HUES64 (cell line): ENCODE measurements at regions not wholly inside any gene's neighbourhood (a gene's known extent, or its start where the extent isn't known, plus 50 kb on each side); places are given as distances from the start of the nearest gene placed in this dataset.
A peak's percentile ranks its signal among the peaks of the same experiment; 100 is the strongest.
"Not testable (repeated sequence)": the region's sequence is repeated elsewhere in the genome, so short reads cannot be mapped to it uniquely, and the experiment has no call there.

Experiments used
- H3K27ac ChIP-seq: 2 replicates; pipeline ENCODE4 v1.7.0; 2013; ENCODE audit warnings: low read depth, low read length, inconsistent platforms
- H3K27me3 ChIP-seq: 2 replicates; pipeline ENCODE4 v1.6.1; 2013; ENCODE audit warnings: mild to moderate bottlenecking, low read length; ENCODE audit not compliant: insufficient read depth
- H3K36me3 ChIP-seq: 2 replicates; pipeline ENCODE4 v1.6.1; 2013; ENCODE audit warnings: mild to moderate bottlenecking, low read length; ENCODE audit not compliant: insufficient read depth
- H3K4me1 ChIP-seq: 2 replicates; pipeline ENCODE4 v1.6.1; 2013; ENCODE audit warnings: mild to moderate bottlenecking, low read length, moderate library complexity; ENCODE audit not compliant: insufficient read depth
- H3K4me3 ChIP-seq: 2 replicates; pipeline ENCODE4 v1.5.1; 2013; ENCODE audit warnings: mild to moderate bottlenecking, low read length, moderate library complexity
- H3K9ac ChIP-seq: 2 replicates; pipeline ENCODE4 v1.6.1; 2013; ENCODE audit warnings: mild to moderate bottlenecking, low read depth, low read length
- H3K9me3 ChIP-seq: 2 replicates; pipeline ENCODE4 v1.6.1; 2013; ENCODE audit warnings: low read depth, low read length; ENCODE audit not compliant: insufficient read depth
- WGBS: fragments of 150-250, 120-280 bp; methylation state at CpG from one replicate; pipeline ENCODE4 v1.1.7; 2013; ENCODE audit warnings: missing lambda C conversion rate; 5-methylcytosine and 5-hydroxymethylcytosine counted together

- Histone ChIP-seq H3K9ac (no peak overlapping the region), H3K4me3 (no peak overlapping the region), H3K9me3 (peaks cover 5% of the 10 kb centered on the region; the same call in 1 of the 2 replicates), H3K4me1 (peaks cover 28% of the 10 kb centered on the region), H3K27ac (peak overlapping the region; percentile 78), H3K36me3 (no peaks in the 10 kb centered on the region), H3K27me3 (no peaks in the 10 kb centered on the region; the same call in 1 of the 2 replicates)
- WGBS: 55% methylated on average over 5 of the region's 5 CpGs
Observed at GRCh38 chr5:107744418-107745330, 73.9 kb upstream of the EFNA5 start.

- Histone ChIP-seq H3K27me3 (no peaks in the 10 kb centered on the region; the same call in 1 of the 2 replicates), H3K36me3 (no peaks in the 10 kb centered on the region), H3K4me1 (peaks cover 28% of the 10 kb centered on the region), H3K9ac (no peak overlapping the region), H3K27ac (no peak overlapping the region), H3K4me3 (no peak overlapping the region), H3K9me3 (peaks cover 5% of the 10 kb centered on the region; the same call in 1 of the 2 replicates)
- 64% methylated on average over 3 of the region's 3 CpGs for WGBS
Observed at GRCh38 chr5:107743373-107744000, 72.8 kb upstream of the EFNA5 start.

- H3K4me1 ChIP-seq: peaks cover 13% of the 10 kb centered on the region; the same call in 1 of the 2 replicates
- H3K36me3 ChIP-seq: no peaks in the 10 kb centered on the region
- no peak overlapping the region for H3K27ac ChIP-seq
- no peak overlapping the region for H3K4me3 ChIP-seq
- 58% methylated on average over 2 of the region's 3 CpGs for WGBS
- H3K9ac ChIP-seq: no peak overlapping the region
- no peaks in the 10 kb centered on the region; the same call in 1 of the 2 replicates for H3K27me3 ChIP-seq
- H3K9me3 ChIP-seq: peaks cover 5% of the 10 kb centered on the region; the same call in 1 of the 2 replicates
Observed at GRCh38 chr5:107739661-107740060, 68.9 kb upstream of the EFNA5 start.

GRCh38 chr5:107736638-107737037, 65.9 kb upstream of the EFNA5 start:
- 100% methylated on average over 1 of the region's 1 CpG for WGBS
- Histone ChIP-seq H3K36me3 (no peaks in the 10 kb centered on the region), H3K4me1 (no peaks in the 10 kb centered on the region), H3K9ac (no peak overlapping the region), H3K9me3 (peaks cover 5% of the 10 kb centered on the region; the same call in 1 of the 2 replicates), H3K4me3 (no peak overlapping the region), H3K27me3 (no peaks in the 10 kb centered on the region), H3K27ac (no peak overlapping the region)

GRCh38 chr5:107736089-107736488, 65.4 kb upstream of the EFNA5 start:
- H3K36me3 ChIP-seq, H3K9me3 ChIP-seq, H3K4me1 ChIP-seq, H3K4me3 ChIP-seq, H3K27ac ChIP-seq, H3K27me3 ChIP-seq, H3K9ac ChIP-seq: not testable (repeated sequence)
- WGBS: 83% methylated on average over 2 of the region's 2 CpGs

- Histone ChIP-seq H3K36me3 (no peaks in the 10 kb centered on the region), H3K27me3 (no peaks in the 10 kb centered on the region), H3K9ac (no peak overlapping the region), H3K27ac (no peak overlapping the region), H3K9me3 (no peaks in the 10 kb centered on the region), H3K4me1 (no peaks in the 10 kb centered on the region), H3K4me3 (no peak overlapping the region)
- 97% methylated on average over 3 of the region's 4 CpGs for WGBS
Observed at GRCh38 chr5:107735558-107735957, 64.8 kb upstream of the EFNA5 start.

- H3K4me1 ChIP-seq: no peaks in the 10 kb centered on the region
- H3K4me3 ChIP-seq: no peak overlapping the region
- WGBS: 96% methylated on average over 5 of the region's 5 CpGs
- H3K9ac ChIP-seq: no peak overlapping the region
- H3K27ac ChIP-seq: no peak overlapping the region
- H3K36me3 ChIP-seq: no peaks in the 10 kb centered on the region
- no peaks in the 10 kb centered on the region for H3K9me3 ChIP-seq
- no peaks in the 10 kb centered on the region for H3K27me3 ChIP-seq
Observed at GRCh38 chr5:107726896-107727295, 56.2 kb upstream of the EFNA5 start.

GRCh38 chr5:107724642-107725041, 53.9 kb upstream of the EFNA5 start:
- 95% methylated on average over 26 of the region's 26 CpGs for whole genome bisulfite sequencing
- H3K9me3 ChIP-seq: 0 out of 2 replicates have a peak, but pooled peaks cover 2% of the 10 kb centered on the region
- H3K27me3 ChIP-seq: no peaks in the 10 kb centered on the region
- no peak overlapping the region for H3K4me3 ChIP-seq
- no peaks in the 10 kb centered on the region for H3K36me3 ChIP-seq
- no peak overlapping the region for H3K9ac ChIP-seq
- no peaks in the 10 kb centered on the region for H3K4me1 ChIP-seq
- H3K27ac ChIP-seq: no peak overlapping the region

GRCh38 chr5:107721241-107721640, 50.5 kb upstream of the EFNA5 start:
- H3K4me3 ChIP-seq, H3K27ac ChIP-seq, H3K36me3 ChIP-seq, H3K27me3 ChIP-seq, H3K4me1 ChIP-seq, H3K9me3 ChIP-seq, H3K9ac ChIP-seq: not testable (repeated sequence)
